Muscle layer of colon (tissue), 2 donors: ENCODE measurements at regions not wholly inside any gene's neighbourhood (a gene's known extent, or its start where the extent isn't known, plus 50 kb on each side); places are given as distances from the start of the nearest gene placed in this dataset.

Experiments used
- H3K27ac ChIP-seq: one replicate; pipeline ENCODE4 v1.7.0; 2013; ENCODE audit warnings: low read depth, mild to moderate bottlenecking, low read length, moderate library complexity
- H3K27me3 ChIP-seq, 2 donors: one replicate each; pipeline ENCODE4 v1.7.0; 2013; ENCODE audit warnings: low read length in 2 of 2, mild to moderate bottlenecking in 2 of 2; ENCODE audit not compliant: insufficient read depth in 2 of 2, control insufficient read depth in 1 of 2
- H3K36me3 ChIP-seq: one replicate; pipeline ENCODE4 v1.7.0; 2013; ENCODE audit warnings: mild to moderate bottlenecking, low read length; ENCODE audit not compliant: insufficient read depth
- H3K4me1 ChIP-seq: one replicate; pipeline ENCODE4 v1.7.0; 2013; ENCODE audit warnings: mild to moderate bottlenecking, low read length; ENCODE audit not compliant: insufficient read depth
- H3K4me3 ChIP-seq, 2 donors: one replicate each; pipeline ENCODE4 v1.7.0; 2013; ENCODE audit warnings: low read length in 2 of 2, low read depth in 1 of 2, mild to moderate bottlenecking in 1 of 2, moderate library complexity in 1 of 2
- H3K9ac ChIP-seq: one replicate; pipeline ENCODE4 v1.7.0; 2013; ENCODE audit warnings: low read length
- H3K9me3 ChIP-seq: one replicate; pipeline ENCODE4 v1.7.0; 2013; ENCODE audit warnings: mild to moderate bottlenecking, low read length
- donor health status: abdominal sarcoma.
- donor health status: Adenocarcinoma of cecum.

- no peak overlapping the region for H3K27ac ChIP-seq
These were observed 173.6 kb downstream of the ANKRD60 start for GRCh38 chr20:58054780-58055373.

DNA sequence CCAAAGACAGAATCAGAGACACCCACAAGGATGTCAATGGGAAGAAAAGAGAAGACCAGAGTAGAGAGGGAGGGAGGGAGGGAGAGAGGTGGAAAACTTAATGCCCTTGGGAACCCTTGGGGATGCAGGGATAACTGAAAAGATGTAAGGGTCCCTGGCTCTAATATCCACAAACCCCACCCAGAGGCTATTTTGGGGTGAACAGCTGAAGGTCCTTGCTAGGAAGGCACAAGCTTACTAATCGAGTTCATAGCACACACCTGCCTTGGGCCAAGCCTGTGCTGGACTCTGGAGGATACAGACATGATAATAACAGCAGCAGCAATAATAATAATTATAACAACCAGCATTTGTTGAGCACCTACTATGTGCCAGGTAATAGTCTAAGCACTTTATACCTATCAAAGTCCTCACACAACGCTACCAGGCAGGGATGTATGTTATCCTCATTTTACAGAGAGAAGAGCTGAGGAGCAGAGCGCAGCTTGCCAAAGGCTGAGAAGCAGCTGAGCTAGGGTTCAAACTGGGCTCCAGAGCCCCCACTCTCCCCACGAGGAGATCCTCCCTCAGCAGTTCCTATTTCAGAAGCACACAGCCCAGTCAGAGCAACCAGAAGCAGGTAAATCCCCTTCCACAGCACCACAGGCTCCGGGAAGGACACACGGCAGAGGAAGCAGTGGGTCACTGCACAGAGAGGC, 174.2 kb downstream of the ANKRD60 start:
- no peaks in the 10 kb centered on the region for H3K36me3 ChIP-seq
- no peak overlapping the region for H3K9ac ChIP-seq
- no peak overlapping the region for H3K4me3 ChIP-seq
- no peaks in the 10 kb centered on the region for H3K4me1 ChIP-seq
- no peak overlapping the region for H3K27ac ChIP-seq
- peaks cover 0 to 7% of the 10 kb centered on the region in 2 donors for H3K27me3 ChIP-seq
- H3K9me3 ChIP-seq = no peaks in the 10 kb centered on the region

More at GRCh38 chr20:58054780-58055373, 173.6 kb downstream of the ANKRD60 start:
- Histone ChIP-seq H3K36me3 (no peaks in the 10 kb centered on the region), H3K9me3 (no peaks in the 10 kb centered on the region), H3K9ac (no peak overlapping the region), H3K4me3 (no peak overlapping the region), H3K4me1 (no peaks in the 10 kb centered on the region), H3K27me3 (peaks cover 0 to 7% of the 10 kb centered on the region in 2 donors)

- Histone ChIP-seq H3K4me3 (no peak overlapping the region), H3K27ac (no peak overlapping the region), H3K9me3 (no peaks in the 10 kb centered on the region), H3K27me3 (peaks cover 0 to 7% of the 10 kb centered on the region in 2 donors), H3K4me1 (no peaks in the 10 kb centered on the region), H3K36me3 (no peaks in the 10 kb centered on the region), H3K9ac (no peak overlapping the region)
These were observed 174.9 kb downstream of the ANKRD60 start for GRCh38 chr20:58053391-58054055.

DNA sequence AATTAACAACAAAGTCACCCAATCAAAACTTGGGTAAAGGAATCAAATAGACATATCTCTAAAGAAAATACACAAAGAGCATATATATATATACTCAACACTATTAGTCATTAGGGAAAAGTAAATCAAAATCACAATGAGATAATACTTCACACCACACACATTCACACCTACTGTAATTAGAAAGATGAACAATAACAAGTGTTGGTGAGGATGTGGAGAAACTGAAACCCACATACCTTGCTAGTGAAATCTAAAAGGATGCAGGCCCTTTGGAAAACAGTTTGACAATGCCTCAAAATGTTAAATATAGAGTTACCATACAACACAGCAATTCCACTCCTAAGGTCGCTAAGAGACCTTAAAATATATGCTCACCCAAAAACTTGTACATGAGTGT, 177.1 kb downstream of the ANKRD60 start:
- H3K4me1 ChIP-seq = no peaks in the 10 kb centered on the region
- no peaks in the 10 kb centered on the region for H3K9me3 ChIP-seq
- H3K36me3 ChIP-seq = no peaks in the 10 kb centered on the region
- peaks cover 0 to 7% of the 10 kb centered on the region in 2 donors for H3K27me3 ChIP-seq
- H3K27ac ChIP-seq = no peak overlapping the region
- no peak overlapping the region for H3K9ac ChIP-seq
- no peak overlapping the region for H3K4me3 ChIP-seq

GRCh38 chr20:58048096-58048702, 180.3 kb downstream of the ANKRD60 start:
- Histone ChIP-seq H3K27ac (no peak overlapping the region), H3K9me3 (no peaks in the 10 kb centered on the region), H3K4me1 (no peaks in the 10 kb centered on the region), H3K9ac (no peak overlapping the region), H3K27me3 (no peaks in the 10 kb centered on the region), H3K36me3 (no peaks in the 10 kb centered on the region), H3K4me3 (no peak overlapping the region)

DNA sequence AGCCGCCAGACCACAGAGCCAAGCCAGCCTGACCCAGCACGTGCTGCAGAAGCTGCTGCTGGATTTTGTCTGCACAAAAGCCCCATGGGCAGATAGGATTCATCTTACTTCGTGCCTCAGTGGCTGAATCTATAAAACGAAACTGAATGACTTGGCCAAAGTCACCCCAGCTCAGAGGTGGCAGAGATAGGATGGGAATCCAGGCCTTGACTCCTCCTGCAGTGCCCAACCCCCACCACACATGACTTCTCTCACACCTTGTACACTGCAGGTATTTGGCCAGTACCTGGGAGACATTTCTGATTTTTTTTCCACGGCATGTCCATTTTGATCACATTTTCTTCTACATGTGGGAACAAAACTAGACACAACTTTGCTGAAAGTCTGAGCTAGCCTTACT, 182.1 kb downstream of the ANKRD60 start:
- Histone ChIP-seq H3K27ac (no peak overlapping the region), H3K4me3 (no peak overlapping the region), H3K36me3 (no peaks in the 10 kb centered on the region), H3K9me3 (no peaks in the 10 kb centered on the region), H3K4me1 (no peaks in the 10 kb centered on the region), H3K27me3 (no peaks in the 10 kb centered on the region), H3K9ac (no peak overlapping the region)

DNA sequence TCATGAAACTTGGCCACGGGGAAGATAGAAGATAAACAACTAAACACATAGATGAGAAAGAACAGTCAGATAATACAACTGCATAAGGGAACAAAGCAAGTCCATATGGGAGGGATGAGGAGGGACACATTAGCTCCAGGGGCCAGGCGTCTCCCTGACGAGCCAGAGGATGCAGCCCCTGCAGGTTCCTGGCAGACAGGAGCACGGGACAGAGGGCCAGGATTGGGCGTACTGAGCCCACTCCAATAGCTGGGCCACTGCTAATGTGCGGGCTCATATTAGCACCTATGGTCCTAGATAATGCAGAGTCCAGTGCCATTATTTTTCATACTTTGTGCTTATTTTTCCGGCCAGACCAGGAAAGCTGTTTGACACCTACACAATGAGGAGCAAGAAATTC, 182.9 kb downstream of the ANKRD60 start:
- Histone ChIP-seq H3K27me3 (no peaks in the 10 kb centered on the region), H3K9ac (no peak overlapping the region), H3K27ac (no peak overlapping the region), H3K4me1 (no peaks in the 10 kb centered on the region), H3K36me3 (no peaks in the 10 kb centered on the region), H3K4me3 (no peak overlapping the region), H3K9me3 (no peaks in the 10 kb centered on the region)

DNA sequence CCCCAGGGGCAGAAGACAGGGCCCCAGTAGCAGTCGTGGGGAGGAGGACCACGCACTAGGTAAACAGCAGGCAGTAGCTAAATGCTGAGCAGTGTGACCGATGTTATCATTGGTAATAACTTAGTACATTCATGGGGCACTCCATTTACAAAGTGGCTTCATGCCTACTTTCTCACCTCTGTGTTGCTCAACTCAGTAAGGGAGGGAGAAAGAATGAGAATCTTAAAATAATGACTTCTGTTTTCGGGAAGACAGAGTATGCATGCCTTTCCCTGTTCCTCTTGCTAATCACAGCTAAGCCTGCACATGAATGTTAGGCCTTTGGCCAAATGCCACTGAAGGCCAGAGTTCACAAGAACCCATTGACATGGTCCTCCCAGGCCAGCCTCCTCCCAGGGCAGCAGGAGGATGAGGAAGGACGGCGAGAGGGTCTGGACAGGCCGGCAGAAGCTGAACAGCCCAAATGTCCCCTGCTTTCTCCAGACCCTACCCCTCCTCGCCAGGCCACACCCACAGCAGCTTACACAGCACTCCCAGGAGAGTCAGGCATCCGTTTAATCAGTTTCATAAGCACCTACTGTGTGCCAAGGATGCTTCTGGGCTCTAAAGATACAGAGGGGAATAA, 183.4 kb downstream of the ANKRD60 start:
- Histone ChIP-seq H3K27me3 (no peaks in the 10 kb centered on the region), H3K4me3 (no peak overlapping the region), H3K4me1 (no peaks in the 10 kb centered on the region), H3K36me3 (no peaks in the 10 kb centered on the region), H3K9me3 (no peaks in the 10 kb centered on the region), H3K27ac (no peak overlapping the region), H3K9ac (no peak overlapping the region)

DNA sequence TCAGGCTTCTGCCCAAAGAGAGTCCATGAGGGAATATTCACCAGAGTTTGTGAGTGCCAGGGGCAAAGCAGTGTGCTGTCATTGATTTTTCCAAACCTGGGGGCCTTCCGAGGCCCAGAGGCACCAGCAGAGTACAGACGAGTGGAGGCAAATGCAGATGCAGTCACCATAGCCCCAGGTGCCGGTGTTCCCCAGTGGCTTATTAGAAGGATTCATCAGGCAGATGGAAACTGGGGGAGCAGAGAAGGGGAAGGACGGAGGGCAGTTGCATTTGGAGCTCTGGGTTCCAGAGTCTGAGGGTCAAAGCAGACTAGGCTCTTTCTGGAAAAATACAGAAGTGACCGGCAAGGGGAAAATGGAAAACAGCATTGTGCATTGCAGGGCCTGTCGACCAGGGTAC, 184.2 kb downstream of the ANKRD60 start:
- Histone ChIP-seq H3K9ac (no peak overlapping the region), H3K4me3 (no peak overlapping the region), H3K27ac (no peak overlapping the region), H3K36me3 (no peaks in the 10 kb centered on the region), H3K27me3 (no peaks in the 10 kb centered on the region), H3K9me3 (no peaks in the 10 kb centered on the region), H3K4me1 (no peaks in the 10 kb centered on the region)

GRCh38 chr20:58043236-58044140, 185.0 kb downstream of the ANKRD60 start:
- Histone ChIP-seq H3K4me1 (no peaks in the 10 kb centered on the region), H3K4me3 (no peak overlapping the region), H3K27ac (no peak overlapping the region), H3K9me3 (no peaks in the 10 kb centered on the region), H3K27me3 (no peaks in the 10 kb centered on the region), H3K9ac (no peak overlapping the region), H3K36me3 (no peaks in the 10 kb centered on the region)
